ENCODE measurements at regions not wholly inside any gene's neighbourhood (a gene's known extent, or its start where the extent isn't known, plus 50 kb on each side); places are given as distances from the start of the nearest gene placed in this dataset.

DNA sequence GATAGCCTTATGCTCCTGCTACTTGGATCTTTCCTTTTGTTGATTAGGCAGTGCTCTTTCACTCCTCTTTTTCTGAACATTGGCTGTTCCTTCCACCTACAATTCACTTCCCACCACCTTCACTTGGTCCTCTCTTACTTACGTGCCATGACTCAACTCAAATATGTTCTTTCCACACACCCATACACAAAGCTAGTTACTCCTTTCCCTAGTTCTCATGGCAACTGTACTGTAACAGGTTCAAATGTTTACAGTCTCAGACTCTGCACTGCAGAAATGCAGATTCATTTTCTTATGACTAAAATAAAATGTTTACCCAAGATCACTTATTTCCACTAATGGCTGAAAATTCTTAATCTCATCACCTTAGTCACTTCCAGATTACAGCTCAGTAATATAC is 174.0 kb upstream of the TSHZ2 start:
- Mint-ChIP-seq H3K36me3 (ENCODE audit: low read depth) (no peaks in the 10 kb centered on the region), H3K27me3 (ENCODE audit: low read depth, poor library complexity) (peaks cover 15% of the 10 kb centered on the region), H3K4me1 (peaks cover 6% of the 10 kb centered on the region), H3K4me3 (no peak overlapping the region), H3K9me3 (no peaks in the 10 kb centered on the region), H3K27ac (peak overlapping the region; percentile 2)
- no peak for DNase-seq
- TF ChIP-seq, protein P1, sequence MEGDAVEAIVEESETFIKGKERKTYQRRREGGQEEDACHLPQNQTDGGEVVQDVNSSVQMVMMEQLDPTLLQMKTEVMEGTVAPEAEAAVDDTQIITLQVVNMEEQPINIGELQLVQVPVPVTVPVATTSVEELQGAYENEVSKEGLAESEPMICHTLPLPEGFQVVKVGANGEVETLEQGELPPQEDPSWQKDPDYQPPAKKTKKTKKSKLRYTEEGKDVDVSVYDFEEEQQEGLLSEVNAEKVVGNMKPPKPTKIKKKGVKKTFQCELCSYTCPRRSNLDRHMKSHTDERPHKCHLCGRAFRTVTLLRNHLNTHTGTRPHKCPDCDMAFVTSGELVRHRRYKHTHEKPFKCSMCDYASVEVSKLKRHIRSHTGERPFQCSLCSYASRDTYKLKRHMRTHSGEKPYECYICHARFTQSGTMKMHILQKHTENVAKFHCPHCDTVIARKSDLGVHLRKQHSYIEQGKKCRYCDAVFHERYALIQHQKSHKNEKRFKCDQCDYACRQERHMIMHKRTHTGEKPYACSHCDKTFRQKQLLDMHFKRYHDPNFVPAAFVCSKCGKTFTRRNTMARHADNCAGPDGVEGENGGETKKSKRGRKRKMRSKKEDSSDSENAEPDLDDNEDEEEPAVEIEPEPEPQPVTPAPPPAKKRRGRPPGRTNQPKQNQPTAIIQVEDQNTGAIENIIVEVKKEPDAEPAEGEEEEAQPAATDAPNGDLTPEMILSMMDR (IDR thresholded peaks at IDR 0.05), result no peak

DNA sequence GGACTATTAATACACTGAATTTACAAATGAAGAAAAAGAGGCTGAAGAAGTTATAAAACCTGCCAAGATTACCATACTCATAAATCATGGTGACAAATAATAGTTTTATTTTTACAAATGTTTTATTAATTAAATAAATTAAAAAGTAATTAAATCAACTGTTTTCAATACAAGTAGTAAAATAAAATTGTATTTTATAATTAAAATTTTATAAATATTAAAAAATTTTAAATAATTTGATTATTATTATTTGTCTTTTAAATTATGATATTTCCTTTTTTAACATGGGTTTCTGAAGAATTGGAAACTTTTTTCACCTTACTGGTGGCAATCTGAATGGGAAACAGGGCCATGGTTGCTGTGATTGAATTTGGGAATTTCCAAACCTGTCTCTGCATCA is 177.3 kb upstream of the TSHZ2 start:
- Mint-ChIP-seq H3K27me3 (ENCODE audit: low read depth, poor library complexity) (peaks cover 17% of the 10 kb centered on the region), H3K9me3 (no peaks in the 10 kb centered on the region), H3K4me3 (no peak overlapping the region), H3K27ac (no peak overlapping the region), H3K36me3 (ENCODE audit: low read depth) (no peaks in the 10 kb centered on the region), H3K4me1 (peaks cover 25% of the 10 kb centered on the region)
- TF ChIP-seq, protein P1 (IDR thresholded peaks at IDR 0.05), result no peak
- DNase-seq, result no peak

DNA sequence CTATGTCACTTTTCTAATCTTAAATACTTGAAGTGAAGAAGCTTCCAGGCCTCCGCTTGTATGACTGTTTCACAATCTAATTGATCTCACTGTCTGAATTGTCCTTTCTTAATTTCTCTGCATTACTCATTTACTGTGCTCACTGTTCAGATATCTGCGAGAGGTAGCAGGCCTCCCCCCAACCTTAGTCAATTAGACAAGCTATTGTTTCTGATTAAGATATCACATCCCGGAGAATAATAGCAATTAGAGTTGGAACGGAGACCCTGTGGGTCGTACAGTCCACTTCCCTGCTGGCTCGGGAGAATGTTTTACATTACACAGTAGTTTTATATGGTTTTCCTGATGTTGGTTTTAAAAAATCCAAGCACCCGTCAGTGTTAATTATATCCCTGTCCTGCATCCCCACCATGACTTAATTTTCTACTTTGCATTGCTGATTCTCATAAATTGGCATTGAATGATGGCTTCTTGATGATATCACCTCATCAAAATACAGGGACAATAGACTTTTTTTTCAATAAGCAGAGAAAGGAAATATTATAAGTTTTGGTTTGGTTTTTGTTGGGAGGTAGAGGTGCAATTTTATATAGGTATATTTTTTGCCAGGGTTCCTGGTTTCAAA is 178.7 kb upstream of the TSHZ2 start:
- H3K9me3 Mint-ChIP-seq, result no peaks in the 10 kb centered on the region
- no peak overlapping the region for H3K27ac Mint-ChIP-seq
- peaks cover 39% of the 10 kb centered on the region for H3K4me1 Mint-ChIP-seq
- no peak overlapping the region for H3K4me3 Mint-ChIP-seq
- peaks cover 13% of the 10 kb centered on the region for H3K27me3 Mint-ChIP-seq (ENCODE audit: low read depth, poor library complexity)
- no peak for DNase-seq
- TF ChIP-seq, protein P1 (IDR thresholded peaks at IDR 0.05), result no peak
- H3K36me3 Mint-ChIP-seq (ENCODE audit: low read depth), result no peaks in the 10 kb centered on the region

DNA sequence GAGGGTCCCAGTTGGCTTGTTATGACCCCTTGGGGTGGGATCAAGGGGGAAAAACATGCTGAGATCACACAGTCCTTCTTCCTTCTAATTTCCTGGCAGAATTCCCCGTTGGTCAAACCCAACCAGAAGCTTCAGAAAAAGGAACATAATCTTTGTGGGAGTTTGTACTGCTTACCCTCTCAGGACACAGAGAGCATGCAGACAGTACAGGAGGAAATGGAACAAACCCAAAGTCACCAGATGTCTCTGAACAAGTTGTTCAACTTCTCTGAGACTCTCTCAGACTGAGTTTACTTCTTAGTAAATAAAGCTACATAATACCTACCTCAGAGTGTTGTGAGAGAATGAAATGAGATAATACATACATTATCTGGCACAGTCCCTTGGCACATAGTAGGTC is 181.1 kb upstream of the TSHZ2 start:
- no peak overlapping the region for H3K4me3 Mint-ChIP-seq
- peaks cover 47% of the 10 kb centered on the region for H3K4me1 Mint-ChIP-seq
- no peak for DNase-seq
- no peaks in the 10 kb centered on the region for H3K9me3 Mint-ChIP-seq
- no peak overlapping the region for H3K27ac Mint-ChIP-seq
- peaks cover 7% of the 10 kb centered on the region for H3K27me3 Mint-ChIP-seq (ENCODE audit: low read depth, poor library complexity)
- H3K36me3 Mint-ChIP-seq (ENCODE audit: low read depth), result no peaks in the 10 kb centered on the region
- TF ChIP-seq, protein P1 (IDR thresholded peaks at IDR 0.05), result no peak

DNA sequence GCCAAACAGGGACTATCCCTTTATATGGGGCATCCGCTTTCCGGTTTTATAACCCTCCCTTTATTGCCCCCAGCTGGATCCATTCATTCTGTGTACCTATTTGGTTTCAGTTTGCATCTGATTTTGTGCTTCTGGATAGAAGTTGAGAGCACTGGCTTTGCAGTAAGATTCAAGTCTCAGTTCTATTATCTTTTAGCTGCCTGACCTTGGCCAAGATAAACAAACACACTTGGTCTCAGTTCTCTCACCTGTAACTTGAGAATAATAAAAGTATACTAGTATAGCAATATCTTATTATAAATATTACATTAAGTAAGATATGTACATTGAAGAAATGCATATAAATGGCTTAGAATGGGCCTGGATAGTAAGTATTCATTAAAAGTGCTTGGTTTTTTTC is 182.4 kb upstream of the TSHZ2 start:
- Mint-ChIP-seq H3K36me3 (ENCODE audit: low read depth) (no peaks in the 10 kb centered on the region), H3K27me3 (ENCODE audit: low read depth, poor library complexity) (peaks cover 7% of the 10 kb centered on the region), H3K27ac (peak overlapping the region; percentile 72), H3K9me3 (no peaks in the 10 kb centered on the region), H3K4me3 (no peak overlapping the region), H3K4me1 (peaks cover 47% of the 10 kb centered on the region)
- TF ChIP-seq, protein P1 (IDR thresholded peaks at IDR 0.05), result no peak
- DNase-seq, result no peak

DNA sequence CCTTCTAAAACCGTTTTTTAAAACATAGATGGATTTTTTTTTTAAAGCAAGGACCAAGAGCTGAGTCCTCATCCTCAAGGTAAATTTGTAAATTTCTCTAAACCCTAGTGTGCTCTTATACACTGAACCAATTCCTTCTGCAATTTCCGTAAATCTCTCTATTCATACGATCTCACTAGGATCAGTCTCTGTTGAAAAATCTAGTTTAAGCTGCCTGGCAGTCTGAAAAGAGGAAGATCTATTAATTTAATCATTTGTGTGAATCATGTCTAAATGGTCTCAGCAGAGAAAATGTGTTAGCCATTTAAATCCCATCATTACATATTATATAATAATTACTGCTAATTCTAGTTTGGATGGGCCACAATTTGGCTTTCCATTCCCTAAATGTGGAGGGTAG is 184.2 kb upstream of the TSHZ2 start:
- no peak for DNase-seq
- H3K36me3 Mint-ChIP-seq (ENCODE audit: low read depth), result no peaks in the 10 kb centered on the region
- H3K27ac Mint-ChIP-seq, result no peak overlapping the region
- TF ChIP-seq, protein P1 (IDR thresholded peaks at IDR 0.05), result no peak
- peaks cover 43% of the 10 kb centered on the region for H3K4me1 Mint-ChIP-seq
- H3K9me3 Mint-ChIP-seq, result no peaks in the 10 kb centered on the region
- peaks cover 2% of the 10 kb centered on the region for H3K27me3 Mint-ChIP-seq (ENCODE audit: low read depth, poor library complexity)
- no peak overlapping the region for H3K4me3 Mint-ChIP-seq

Measured in nephron progenitor cell (in vitro differentiated cells).